ENCODE measurements at regions not wholly inside any gene's neighbourhood (a gene's known extent, or its start where the extent isn't known, plus 50 kb on each side); places are given as distances from the start of the nearest gene placed in this dataset.

- TF ChIP-seq CTCF (tag by site-specific recombination; IDR thresholded peaks at IDR 0.05) (no peak), ZNF148 (tag by site-specific recombination; IDR thresholded peaks at IDR 0.05; ENCODE audit: borderline replicate concordance) (no peak), ZNF670 (tag by site-specific recombination; IDR thresholded peaks at IDR 0.05; ENCODE audit: low read depth) (no peak), ZNF26 (tag by site-specific recombination; IDR thresholded peaks at IDR 0.05) (no peak), ZNF600 (tag by site-specific recombination; IDR thresholded peaks at IDR 0.05) (no peak), ZBTB10 (tag by site-specific recombination; IDR thresholded peaks at IDR 0.05) (no peak), ZNF777 (tag by site-specific recombination; IDR thresholded peaks at IDR 0.05; ENCODE audit: borderline replicate concordance) (no peak)
Measured at GRCh38 chrX:13198056-13198761, 121.6 kb downstream of the ATXN3L start.
